OCI-LY7 (cell line): ENCODE measurements at regions not wholly inside any gene's neighbourhood (a gene's known extent, or its start where the extent isn't known, plus 50 kb on each side); places are given as distances from the start of the nearest gene placed in this dataset.
A peak's percentile ranks its signal among the peaks of the same experiment; 100 is the strongest.

ENCODE experiments used
- BruUV-seq: library from RNA; stranded (reverse); fragments of 400-500 nt; replicated peaks from 2 replicates; lab custom pipeline; 2021; lab: Mats Ljungman, UMichigan
- CTCF ChIA-PET: fragments of 300-600 bp; sonication (Branson Sonifier 250); formaldehyde crosslinking; loops from one replicate; lab custom pipeline; 2022; ENCODE audit warnings: antibody characterized with exemption; ENCODE audit not compliant: unreplicated experiment; lab: Charles Lee
- POLR2A ChIA-PET: fragments of 300-600 bp; sonication (Branson Sonifier 250); formaldehyde crosslinking; loops from one replicate; lab custom pipeline; 2022; ENCODE audit warnings: antibody characterized with exemption; lab: Charles Lee
- DNase-seq: peaks from one replicate; pipeline ENCODE4 v3.0.0-alpha.2; 2015; ENCODE audit warnings: low spot score
- H2AFZ ChIP-seq: fragments of 200-600 bp; sonication (generic), shearing (Covaris generic); 2 replicates; pipeline ENCODE4 v1.6.1; 2014; ENCODE audit warnings: mild to moderate bottlenecking, antibody characterized with exemption, low read length, moderate library complexity
- H3K27ac ChIP-seq: fragments of 200-600 bp; sonication (generic); 2 replicates; pipeline ENCODE4 v1.5.1; 2014; ENCODE audit warnings: mixed run types, low read depth, mild to moderate bottlenecking, moderate library complexity, low read length, inconsistent platforms; ENCODE audit not compliant: poor library complexity, severe bottlenecking
- H3K36me3 ChIP-seq: fragments of 200-600 bp; sonication (generic); 2 replicates; pipeline ENCODE4 v1.6.1; 2014; ENCODE audit warnings: mild to moderate bottlenecking, antibody characterized with exemption, low read length, moderate library complexity, mixed read lengths; ENCODE audit not compliant: insufficient read depth
- H3K4me1 ChIP-seq: fragments of 200-600 bp; sonication (generic); 2 replicates; pipeline ENCODE4 v1.5.1; 2014; ENCODE audit warnings: mild to moderate bottlenecking, low read length; ENCODE audit not compliant: insufficient read depth, poor library complexity, severe bottlenecking
- H3K4me2 ChIP-seq: fragments of 200-600 bp; sonication (generic); 2 replicates; pipeline ENCODE4 v1.6.1; 2014; ENCODE audit warnings: mild to moderate bottlenecking, low read length
- H3K4me3 ChIP-seq: fragments of 200-600 bp; sonication (generic); 2 replicates; pipeline ENCODE4 v1.5.1; 2014; ENCODE audit warnings: mild to moderate bottlenecking, low read depth, low read length; ENCODE audit not compliant: poor library complexity, severe bottlenecking
- H3K79me2 ChIP-seq: fragments of 200-600 bp; sonication (generic); 2 replicates; pipeline ENCODE4 v1.6.1; 2016; ENCODE audit warnings: low read depth, mild to moderate bottlenecking, low read length, moderate library complexity, mixed read lengths; ENCODE audit not compliant: insufficient read depth
- H3K9me2 ChIP-seq: fragments of 200-600 bp; sonication (generic); 2 replicates; pipeline ENCODE4 v1.6.1; 2016; ENCODE audit warnings: mild to moderate bottlenecking, low read length, mixed read lengths; ENCODE audit not compliant: insufficient read depth
- H3K9me3 ChIP-seq: fragments of 200-600 bp; sonication (generic); 2 replicates; pipeline ENCODE4 v1.6.1; 2014; ENCODE audit warnings: mild to moderate bottlenecking, mixed run types, low read length, mixed read lengths
- H4K20me1 ChIP-seq: fragments of 200-600 bp; sonication (generic); 2 replicates; pipeline ENCODE4 v1.6.1; 2014; ENCODE audit warnings: mild to moderate bottlenecking, antibody characterized with exemption, low read length, moderate library complexity, mixed read lengths; ENCODE audit not compliant: insufficient read depth
- EZH2phosphoT487 ChIP-seq: fragments of 200-600 bp; sonication (generic); IDR thresholded peaks from 2 replicates; pipeline ENCODE4 v1.6.1; 2018; ENCODE audit warnings: low read depth, borderline replicate concordance, mild to moderate bottlenecking, mixed run types, antibody characterized with exemption, low read length, moderate library complexity, mixed read lengths
- intact Hi-C: fragments of 100-400 bp; cut with micrococcal nuclease; formaldehyde crosslinking; loops from one replicate; pipeline ENCODE4 v1.10.0; 2022; ENCODE audit not compliant: unreplicated experiment
- TF ChIP-seq, protein P1 (sequence below): fragments of 200-600 bp; sonication (generic); conservative IDR thresholded peaks from 2 replicates; pipeline ENCODE4 v1.5.1; 2014; ENCODE audit warnings: mild to moderate bottlenecking, antibody characterized with exemption, low read length, moderate library complexity, mixed read lengths

DNA sequence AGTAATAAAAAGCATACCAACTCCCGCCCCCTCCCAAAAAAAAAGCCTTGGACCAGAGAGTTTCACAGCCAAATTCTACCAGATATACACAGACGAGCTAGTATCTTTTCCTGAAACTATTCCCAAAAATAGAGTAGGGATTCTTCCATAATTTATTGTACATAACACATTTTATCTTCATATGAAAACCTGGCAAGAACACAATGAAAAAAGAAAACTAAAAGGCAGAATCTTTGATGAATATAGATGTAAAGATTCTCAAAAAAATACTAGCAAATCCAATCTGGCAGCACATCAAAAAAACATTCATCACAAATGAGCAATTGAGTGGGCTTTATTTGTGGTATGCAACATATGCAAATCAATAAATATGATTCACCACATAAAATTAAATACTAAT, 798.8 kb downstream of the CDH18 start:
- H3K4me3 ChIP-seq: no peak overlapping the region
- peak overlapping the region; percentile 57; the same call in 1 of the 2 replicates for H2AFZ ChIP-seq
- TF ChIP-seq EZH2phosphoT487: no peak
- TF ChIP-seq, protein P1, sequence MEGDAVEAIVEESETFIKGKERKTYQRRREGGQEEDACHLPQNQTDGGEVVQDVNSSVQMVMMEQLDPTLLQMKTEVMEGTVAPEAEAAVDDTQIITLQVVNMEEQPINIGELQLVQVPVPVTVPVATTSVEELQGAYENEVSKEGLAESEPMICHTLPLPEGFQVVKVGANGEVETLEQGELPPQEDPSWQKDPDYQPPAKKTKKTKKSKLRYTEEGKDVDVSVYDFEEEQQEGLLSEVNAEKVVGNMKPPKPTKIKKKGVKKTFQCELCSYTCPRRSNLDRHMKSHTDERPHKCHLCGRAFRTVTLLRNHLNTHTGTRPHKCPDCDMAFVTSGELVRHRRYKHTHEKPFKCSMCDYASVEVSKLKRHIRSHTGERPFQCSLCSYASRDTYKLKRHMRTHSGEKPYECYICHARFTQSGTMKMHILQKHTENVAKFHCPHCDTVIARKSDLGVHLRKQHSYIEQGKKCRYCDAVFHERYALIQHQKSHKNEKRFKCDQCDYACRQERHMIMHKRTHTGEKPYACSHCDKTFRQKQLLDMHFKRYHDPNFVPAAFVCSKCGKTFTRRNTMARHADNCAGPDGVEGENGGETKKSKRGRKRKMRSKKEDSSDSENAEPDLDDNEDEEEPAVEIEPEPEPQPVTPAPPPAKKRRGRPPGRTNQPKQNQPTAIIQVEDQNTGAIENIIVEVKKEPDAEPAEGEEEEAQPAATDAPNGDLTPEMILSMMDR: no peak
- H3K27ac ChIP-seq: no peak overlapping the region
- BruUV-seq: no TSS peak
- peaks cover 4% of the 10 kb centered on the region for H3K4me1 ChIP-seq
- no peaks in the 10 kb centered on the region for H3K79me2 ChIP-seq
- ChIA-PET POLR2A (no interaction called here), CTCF (no interaction called here)
- DNase-seq: no peak
- H3K36me3 ChIP-seq: no peaks in the 10 kb centered on the region
- intact Hi-C loops: no loop called here
- H3K9me2 ChIP-seq: no peaks in the 10 kb centered on the region
- H3K4me2 ChIP-seq: no peak overlapping the region
- H3K9me3 ChIP-seq: no peaks in the 10 kb centered on the region
- no peaks in the 10 kb centered on the region for H4K20me1 ChIP-seq

DNA sequence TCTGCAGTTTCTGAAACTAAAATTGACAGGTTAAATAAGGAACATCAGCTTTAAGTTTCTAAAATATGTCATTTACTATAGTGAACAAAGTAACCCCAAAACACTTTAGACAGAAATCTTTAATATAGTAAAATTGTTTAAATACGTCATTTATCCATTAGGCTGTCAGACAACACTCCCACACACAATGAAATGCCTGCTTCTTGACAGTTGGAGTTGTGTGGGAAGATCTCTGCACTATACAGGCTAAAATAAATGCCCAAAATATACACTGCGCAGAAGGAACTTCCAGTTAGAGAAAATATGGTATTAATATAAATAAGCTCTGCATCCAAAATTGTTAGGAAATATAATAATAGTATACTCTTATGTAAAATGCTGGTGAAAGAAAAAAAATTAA, 794.4 kb downstream of the CDH18 start:
- no peak for DNase-seq
- no TSS peak for BruUV-seq
- Histone ChIP-seq H4K20me1 (no peaks in the 10 kb centered on the region), H3K79me2 (no peaks in the 10 kb centered on the region), H3K36me3 (no peaks in the 10 kb centered on the region), H3K4me2 (no peak overlapping the region), H3K4me1 (peaks cover 6% of the 10 kb centered on the region), H3K27ac (no peak overlapping the region), H3K4me3 (no peak overlapping the region), H3K9me3 (no peaks in the 10 kb centered on the region), H2AFZ (no peak overlapping the region; the same call in 1 of the 2 replicates), H3K9me2 (no peaks in the 10 kb centered on the region)
- intact Hi-C loops: no loop called here
- TF ChIP-seq EZH2phosphoT487: no peak
- TF ChIP-seq, protein P1: no peak
- ChIA-PET POLR2A (interaction anchor here (0.6 to 1.5 kb wide), 4 partner anchors 15 to 416 kb away, joined by 3 read pairs; no protein-coding TSS in a partner anchor), CTCF (no interaction called here)

- DNase-seq: no peak
- no peak for TF ChIP-seq EZH2phosphoT487
- TF ChIP-seq, protein P1: no peak
- Histone ChIP-seq H3K79me2 (no peaks in the 10 kb centered on the region), H3K27ac (no peak overlapping the region), H3K9me2 (no peaks in the 10 kb centered on the region), H2AFZ (no peak overlapping the region), H3K36me3 (no peaks in the 10 kb centered on the region), H3K9me3 (no peaks in the 10 kb centered on the region), H3K4me3 (no peak overlapping the region), H4K20me1 (no peaks in the 10 kb centered on the region), H3K4me2 (no peak overlapping the region), H3K4me1 (peaks cover 6% of the 10 kb centered on the region)
- BruUV-seq: no TSS peak
- ChIA-PET POLR2A (interaction anchor here (0.9 kb wide), 1 partner anchor 17 kb away, joined by 3 read pairs; no protein-coding TSS in a partner anchor), CTCF (no interaction called here)
- intact Hi-C loops: no loop called here
Measured at GRCh38 chr5:19196631-19197030, 791.4 kb downstream of the CDH18 start.
